ENCODE measurements at regions not wholly inside any gene's neighbourhood (a gene's known extent, or its start where the extent isn't known, plus 50 kb on each side); places are given as distances from the start of the nearest gene placed in this dataset.

GRCh38 chr6:94446120-94446519 is 1026.8 kb upstream of the EPHA7 start:
- WGBS, 4 donors, result 52 to 89% (median 71%) methylated on average over 3 of the region's 3 CpGs
- no peaks in the 10 kb centered on the region for H3K4me1 ChIP-seq
- TF ChIP-seq POLR2A (IDR thresholded peaks at IDR 0.05), result no peak
- TF ChIP-seq, protein P1, sequence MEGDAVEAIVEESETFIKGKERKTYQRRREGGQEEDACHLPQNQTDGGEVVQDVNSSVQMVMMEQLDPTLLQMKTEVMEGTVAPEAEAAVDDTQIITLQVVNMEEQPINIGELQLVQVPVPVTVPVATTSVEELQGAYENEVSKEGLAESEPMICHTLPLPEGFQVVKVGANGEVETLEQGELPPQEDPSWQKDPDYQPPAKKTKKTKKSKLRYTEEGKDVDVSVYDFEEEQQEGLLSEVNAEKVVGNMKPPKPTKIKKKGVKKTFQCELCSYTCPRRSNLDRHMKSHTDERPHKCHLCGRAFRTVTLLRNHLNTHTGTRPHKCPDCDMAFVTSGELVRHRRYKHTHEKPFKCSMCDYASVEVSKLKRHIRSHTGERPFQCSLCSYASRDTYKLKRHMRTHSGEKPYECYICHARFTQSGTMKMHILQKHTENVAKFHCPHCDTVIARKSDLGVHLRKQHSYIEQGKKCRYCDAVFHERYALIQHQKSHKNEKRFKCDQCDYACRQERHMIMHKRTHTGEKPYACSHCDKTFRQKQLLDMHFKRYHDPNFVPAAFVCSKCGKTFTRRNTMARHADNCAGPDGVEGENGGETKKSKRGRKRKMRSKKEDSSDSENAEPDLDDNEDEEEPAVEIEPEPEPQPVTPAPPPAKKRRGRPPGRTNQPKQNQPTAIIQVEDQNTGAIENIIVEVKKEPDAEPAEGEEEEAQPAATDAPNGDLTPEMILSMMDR (IDR thresholded peaks at IDR 0.05), result no peak
- no peaks in the 10 kb centered on the region for H3K27me3 ChIP-seq
- no peak for DNase-seq
- intact Hi-C loops (cut with DNase I), result no loop called here
- H3K9me3 ChIP-seq, result no peaks in the 10 kb centered on the region
- no peaks in the 10 kb centered on the region for H3K36me3 ChIP-seq
- ATAC-seq, result no peak
- H3K4me3 ChIP-seq, result no peak overlapping the region
- H3K27ac ChIP-seq, result no peak overlapping the region

- DNase-seq (no peak), ATAC-seq (no peak)
- Histone ChIP-seq H3K9me3 (no peaks in the 10 kb centered on the region), H3K36me3 (no peaks in the 10 kb centered on the region), H3K4me1 (no peaks in the 10 kb centered on the region), H3K27me3 (no peaks in the 10 kb centered on the region), H3K4me3 (no peak overlapping the region), H3K27ac (no peak overlapping the region)
- 64 to 72% (median 70%) methylated on average over 2 of the region's 2 CpGs for WGBS, 4 donors
- intact Hi-C loops (cut with DNase I), result no loop called here
- TF ChIP-seq, protein P1 (IDR thresholded peaks at IDR 0.05), result no peak
- TF ChIP-seq POLR2A (IDR thresholded peaks at IDR 0.05), result no peak
Observed at GRCh38 chr6:94443701-94444100, 1024.3 kb upstream of the EPHA7 start.

- Histone ChIP-seq H3K36me3 (no peaks in the 10 kb centered on the region), H3K27me3 (no peaks in the 10 kb centered on the region), H3K4me1 (no peaks in the 10 kb centered on the region), H3K4me3 (no peak overlapping the region), H3K9me3 (peaks cover 0 to 20% (median 0%) of the 10 kb centered on the region in 12 donors), H3K27ac (no peak overlapping the region)
- ATAC-seq (no peak), DNase-seq (no peak)
- intact Hi-C loops (cut with DNase I), result no loop called here
- TF ChIP-seq, protein P1 (IDR thresholded peaks at IDR 0.05), result no peak
- TF ChIP-seq POLR2A (IDR thresholded peaks at IDR 0.05), result no peak
Observed at GRCh38 chr6:94424692-94425091, 1005.3 kb upstream of the EPHA7 start.

- WGBS, 4 donors, result 64 to 75% (median 70%) methylated on average over 1 of the region's 1 CpG
- DNase-seq, result no peak
- no peaks in the 10 kb centered on the region for H3K27me3 ChIP-seq
- intact Hi-C loops (cut with DNase I), result no loop called here
- no peaks in the 10 kb centered on the region for H3K4me1 ChIP-seq
- no peak for ATAC-seq
- no peak for TF ChIP-seq POLR2A (IDR thresholded peaks at IDR 0.05)
- TF ChIP-seq, protein P1 (IDR thresholded peaks at IDR 0.05), result no peak
- H3K9me3 ChIP-seq, result no peaks in the 10 kb centered on the region
- no peak overlapping the region for H3K4me3 ChIP-seq
- no peaks in the 10 kb centered on the region for H3K36me3 ChIP-seq
- no peak overlapping the region for H3K27ac ChIP-seq
Observed at GRCh38 chr6:94417363-94417762, 998.0 kb upstream of the EPHA7 start.

Data from heart left ventricle (tissue), 16 donors.